SKM-1 (cell line): ENCODE measurements at regions not wholly inside any gene's neighbourhood (a gene's known extent, or its start where the extent isn't known, plus 50 kb on each side); places are given as distances from the start of the nearest gene placed in this dataset.

Experiments used
- DNase-seq: peaks from one replicate; lab custom pipeline; 2025; ENCODE audit not compliant: unreplicated experiment; lab: John Stamatoyannopoulos, UW

DNA sequence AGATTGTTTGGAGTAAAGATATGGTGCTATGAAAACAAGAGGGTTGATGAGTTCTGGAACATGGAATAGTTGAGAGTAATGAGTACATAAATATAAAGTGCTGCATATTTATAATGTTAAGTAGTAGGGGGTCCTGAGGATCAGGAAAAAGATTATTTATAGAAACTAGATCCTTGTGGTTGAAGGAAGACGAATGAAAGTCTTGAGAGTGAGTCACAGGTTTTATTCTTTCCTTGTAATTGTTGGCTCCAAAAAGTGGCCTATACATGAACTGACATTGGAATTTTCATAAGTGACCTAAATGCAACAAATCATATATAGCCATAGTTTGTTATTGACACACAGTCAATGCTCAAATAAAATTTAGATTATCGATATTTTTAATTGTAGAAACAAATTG is 440.4 kb upstream of the PRICKLE1 start:
- DNase-seq, result no peak

DNA sequence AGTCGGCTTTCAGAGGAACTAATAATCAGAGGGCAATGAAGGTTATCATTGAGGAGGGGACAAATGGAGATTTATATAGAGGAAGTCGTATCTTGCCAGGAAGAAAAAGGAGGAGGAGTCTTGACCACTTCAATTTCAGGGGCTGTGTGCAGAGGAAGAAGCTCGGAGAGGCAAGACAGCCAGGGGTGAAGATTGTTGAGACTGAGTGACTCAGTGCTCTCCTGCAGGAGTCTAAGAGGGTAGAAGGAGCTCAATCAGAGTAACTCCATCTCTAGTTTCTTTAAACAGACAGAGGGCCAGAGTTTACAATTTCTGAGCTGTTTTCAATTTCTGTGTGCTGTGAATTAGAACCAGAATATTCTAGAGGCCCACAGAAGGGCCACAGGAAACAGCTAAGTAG is 439.3 kb upstream of the PRICKLE1 start:
- no peak for DNase-seq

GRCh38 chr12:43022838-43023237 is 433.3 kb upstream of the PRICKLE1 start:
- DNase-seq, result no peak

- no peak for DNase-seq
Measured at GRCh38 chr12:43015090-43015737, 425.7 kb upstream of the PRICKLE1 start.

GRCh38 chr12:43011383-43011926 is 421.9 kb upstream of the PRICKLE1 start:
- DNase-seq, result no peak

DNA sequence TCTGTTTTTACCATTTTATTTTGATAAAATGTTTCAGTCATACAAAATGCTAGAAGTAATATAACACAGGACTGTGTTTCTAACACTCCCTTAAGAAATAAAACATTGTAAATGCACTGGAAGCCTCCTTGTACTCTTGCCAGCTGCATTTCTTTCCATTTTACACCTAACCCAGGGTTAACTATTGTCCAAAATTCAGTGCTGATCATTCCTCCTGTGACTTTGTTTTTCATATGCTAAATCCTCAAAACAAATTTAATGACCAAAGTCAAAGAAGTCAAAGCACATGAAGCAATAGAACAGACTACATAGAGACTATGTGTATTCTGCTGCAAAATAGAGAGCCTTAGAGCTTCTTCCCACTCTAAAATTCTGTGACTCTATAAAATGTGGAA is 420.3 kb upstream of the PRICKLE1 start:
- DNase-seq, result no peak

DNA sequence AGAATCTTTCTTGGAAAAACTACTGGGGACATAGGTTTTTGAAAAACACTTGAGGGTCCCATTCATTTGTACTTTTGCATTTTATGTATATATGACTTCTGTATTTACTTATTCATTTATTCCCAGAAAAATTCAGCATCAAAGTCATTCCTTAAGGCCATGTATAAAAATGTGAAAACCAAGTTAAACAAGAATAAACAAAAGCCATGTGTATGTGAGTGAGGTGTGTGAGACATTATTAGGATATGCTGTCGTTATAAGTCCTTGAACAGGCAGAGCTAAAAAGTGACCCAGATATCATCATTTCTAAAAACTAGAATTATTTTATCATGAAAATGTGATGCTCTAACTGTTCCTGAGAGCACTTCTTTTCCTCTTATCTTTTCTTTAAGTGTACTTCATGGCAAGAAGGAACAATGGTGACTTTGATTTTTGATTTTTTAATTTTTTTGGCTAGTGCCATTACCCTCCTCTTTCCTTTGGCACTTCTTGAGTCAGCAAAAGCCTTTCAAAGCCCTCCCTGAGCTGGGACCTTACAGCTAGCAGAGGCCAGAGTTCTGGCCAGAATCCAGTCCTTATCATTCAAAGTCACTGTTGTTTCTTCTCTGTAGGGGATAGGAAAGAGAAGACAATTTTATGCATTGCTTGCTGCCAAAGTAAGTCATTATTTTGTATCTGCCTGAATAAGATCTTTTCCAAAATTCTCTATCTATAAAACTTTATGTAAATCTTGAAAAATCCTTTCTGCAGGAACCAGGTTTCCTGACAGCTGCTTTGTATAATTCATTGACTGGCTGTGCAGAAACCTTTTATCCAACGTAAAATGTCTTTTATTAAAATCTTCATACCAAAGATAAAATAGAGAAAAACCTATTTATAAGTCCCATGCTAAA is 419.7 kb upstream of the PRICKLE1 start:
- no peak for DNase-seq

GRCh38 chr12:43004908-43005307 is 415.4 kb upstream of the PRICKLE1 start:
- no peak for DNase-seq

GRCh38 chr12:43004141-43004540 is 414.6 kb upstream of the PRICKLE1 start:
- DNase-seq, result no peak

DNA sequence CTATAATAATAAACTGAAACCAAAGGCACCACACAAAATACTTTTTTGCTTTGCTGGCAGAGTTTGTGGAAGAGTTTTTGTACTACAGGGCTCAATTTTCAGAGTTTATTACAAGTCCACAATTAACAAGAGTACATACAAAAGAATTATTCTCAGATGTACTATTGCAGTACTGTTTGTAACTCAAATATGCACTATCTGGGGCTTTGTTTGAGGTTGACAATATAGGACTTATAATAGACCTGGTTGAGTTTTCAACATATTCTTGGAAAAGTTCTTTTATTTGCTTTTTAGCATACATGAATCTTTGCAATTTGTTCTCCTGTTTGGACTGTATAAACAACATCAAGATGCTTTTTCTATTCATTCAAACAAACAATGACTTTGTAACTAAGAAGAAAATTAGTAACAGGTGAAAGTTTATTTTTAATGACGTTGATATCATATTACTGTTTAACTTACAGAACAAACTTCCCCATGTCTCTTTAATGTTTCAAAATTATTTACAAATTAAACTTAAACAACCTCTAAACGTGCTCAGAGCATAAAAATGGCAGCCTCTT is 407.4 kb upstream of the PRICKLE1 start:
- DNase-seq, result no peak

GRCh38 chr12:42992826-42993225 is 403.3 kb upstream of the PRICKLE1 start:
- no peak for DNase-seq

DNA sequence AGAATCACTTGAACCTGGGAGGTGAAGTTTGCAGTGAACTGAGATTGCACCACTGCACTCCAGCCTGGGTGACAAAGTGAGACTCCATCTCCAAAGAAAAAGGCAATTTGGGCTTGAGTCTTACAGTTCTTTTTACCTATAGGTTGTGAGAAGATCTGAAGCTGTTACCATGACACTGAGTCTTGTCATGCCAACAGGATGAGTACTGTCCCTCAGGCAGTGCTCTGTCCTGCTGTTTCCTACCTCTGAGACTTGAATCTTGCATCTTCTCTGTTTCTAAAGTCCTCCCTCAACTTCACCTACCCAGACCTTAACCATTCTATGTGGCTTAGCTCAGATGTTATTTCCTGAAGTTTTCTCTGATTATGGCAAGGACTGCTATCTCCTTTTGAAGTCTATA is 400.8 kb upstream of the PRICKLE1 start:
- DNase-seq, result no peak

DNA sequence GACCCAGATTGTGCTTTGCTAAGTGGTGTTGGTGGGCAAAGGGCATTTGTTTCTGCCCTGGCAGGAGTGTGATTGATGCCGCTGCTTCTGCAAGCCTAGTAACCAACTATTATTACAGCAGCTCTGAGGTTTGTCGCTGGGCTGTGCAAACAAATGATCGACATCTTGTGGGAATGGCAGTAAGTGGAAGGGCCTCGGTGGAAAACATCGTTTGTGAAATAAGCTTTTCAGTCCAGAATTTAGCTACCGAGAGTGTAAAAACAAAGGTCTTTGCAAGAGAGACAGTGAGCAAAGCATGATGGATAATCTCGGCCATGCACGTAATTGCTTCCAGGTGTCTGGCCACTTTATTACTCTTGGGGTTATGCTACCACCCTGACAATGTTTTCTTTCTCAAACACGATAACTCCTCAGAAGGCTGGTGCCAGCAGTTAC is 397.7 kb upstream of the PRICKLE1 start:
- DNase-seq, result no peak

DNA sequence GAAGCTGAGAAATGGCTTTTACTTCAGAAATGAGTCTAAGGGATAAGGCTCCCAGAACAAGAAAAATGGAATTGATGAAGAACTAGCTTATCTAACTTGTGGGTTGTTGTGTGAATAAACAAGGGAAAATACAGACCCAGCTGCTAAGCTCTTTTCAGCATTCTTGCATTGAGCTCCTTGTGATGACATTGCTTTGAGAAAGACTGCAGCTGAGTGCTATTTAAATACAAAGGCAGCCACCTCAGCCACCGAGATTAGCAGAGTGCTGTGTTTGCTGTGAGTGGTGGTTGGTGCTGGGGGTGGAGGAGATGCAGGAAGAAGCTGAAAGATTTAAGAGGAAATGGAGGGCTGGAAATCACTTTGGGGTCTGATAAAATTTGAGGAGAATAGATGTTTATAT is 396.0 kb upstream of the PRICKLE1 start:
- no peak for DNase-seq

GRCh38 chr12:42982828-42983227 is 393.3 kb upstream of the PRICKLE1 start:
- no peak for DNase-seq

DNA sequence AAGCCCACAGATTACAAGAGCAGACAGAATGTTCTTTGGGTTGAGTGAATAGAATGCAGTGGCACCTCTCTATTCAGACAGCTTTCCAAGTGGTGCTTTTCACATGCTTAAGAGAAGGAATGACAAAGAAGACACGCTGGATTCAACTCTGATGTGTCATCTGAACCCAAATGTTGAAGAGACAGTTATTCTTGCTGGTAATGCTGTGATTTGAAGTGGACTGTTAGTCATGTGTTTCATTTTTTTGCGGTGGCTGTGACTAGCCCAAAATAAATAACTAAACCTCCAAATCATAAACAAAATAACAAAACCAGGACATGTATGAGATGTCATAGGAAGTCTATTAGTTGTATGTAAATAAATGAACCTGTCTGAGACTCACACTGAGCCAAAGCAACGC is 391.8 kb upstream of the PRICKLE1 start:
- no peak for DNase-seq

- DNase-seq, result no peak
Measured at GRCh38 chr12:42980441-42980840, 390.9 kb upstream of the PRICKLE1 start.

DNA sequence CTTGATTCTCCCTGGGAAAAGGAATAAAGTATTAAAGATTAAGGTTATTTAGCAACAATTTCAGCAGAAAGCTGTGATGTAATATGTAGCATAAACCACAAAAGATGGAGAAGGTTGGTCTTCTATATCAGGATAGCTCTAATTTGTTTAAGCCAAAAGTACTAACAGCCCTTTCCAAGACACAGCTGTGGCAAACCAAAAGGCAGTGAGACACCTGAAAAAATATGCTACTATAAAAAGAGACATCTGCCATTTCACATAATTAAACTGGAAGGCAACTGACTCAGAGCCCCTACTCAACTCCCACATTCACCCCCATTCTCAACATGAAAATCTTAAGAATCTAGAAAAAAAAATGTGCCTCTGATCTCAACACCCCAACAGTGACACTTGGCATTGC is 390.2 kb upstream of the PRICKLE1 start:
- no peak for DNase-seq

- no peak for DNase-seq
Measured at GRCh38 chr12:42978708-42979107, 389.2 kb upstream of the PRICKLE1 start.

GRCh38 chr12:42977451-42978230 is 388.1 kb upstream of the PRICKLE1 start:
- DNase-seq, result no peak

GRCh38 chr12:42976620-42977019 is 387.1 kb upstream of the PRICKLE1 start:
- DNase-seq, result no peak
